HepG2 (cell line): ENCODE measurements at regions not wholly inside any gene's neighbourhood (a gene's known extent, or its start where the extent isn't known, plus 50 kb on each side); places are given as distances from the start of the nearest gene placed in this dataset.

Experiments
- GATAD2A ChIP-seq: IDR thresholded peaks from 2 replicates; pipeline ENCODE4 v1.6.1; 2016
- HMG20B ChIP-seq: conservative IDR thresholded peaks from 2 replicates; pipeline ENCODE4 v1.6.1; 2016; ENCODE audit warnings: missing genetic modification reagents, missing compliant biosample characterization
- LCORL ChIP-seq, 2 experiments: fragments of 450-650 bp in 1 of 2; sonication (generic) in 1 of 2; formaldehyde crosslinking in 1 of 2; IDR thresholded peaks; 2 replicates each; pipeline versions ENCODE4 v1.5.0 to v1.6.1; 2017 to 2020; ENCODE audit warnings: antibody characterized with exemption in 1 of 2, missing genetic modification reagents in 1 of 2
- MED13 ChIP-seq: sonication (generic); formaldehyde crosslinking; IDR thresholded peaks from 2 replicates; pipeline ENCODE4 v1.5.0; 2020; ENCODE audit warnings: missing genetic modification reagents
- MIER2 ChIP-seq: IDR thresholded peaks from 2 replicates; pipeline ENCODE4 v1.6.1; 2016; ENCODE audit warnings: missing biosample characterization, missing genetic modification reagents
- NFYC ChIP-seq: IDR thresholded peaks from 2 replicates; pipeline ENCODE4 v1.6.1; 2016; ENCODE audit warnings: missing genetic modification reagents, missing compliant biosample characterization
- RELA ChIP-seq: sonication (generic); formaldehyde crosslinking; IDR thresholded peaks from 2 replicates; pipeline ENCODE4 v1.4.0; 2020; ENCODE audit warnings: missing genetic modification reagents
- TBL1XR1 ChIP-seq: fragments of 150-350 bp; IDR thresholded peaks from 2 replicates; pipeline ENCODE4 v1.6.1; 2014; ENCODE audit warnings: borderline replicate concordance, low read length; ENCODE audit not compliant: partially characterized antibody
- TBX3 ChIP-seq: fragments of 450-650 bp; IDR thresholded peaks from 2 replicates; pipeline ENCODE4 v1.6.1; 2017; ENCODE audit warnings: antibody characterized with exemption, mild to moderate bottlenecking, inconsistent platforms, borderline replicate concordance
- ZFP36 ChIP-seq: fragments of 150-350 bp; IDR thresholded peaks from 2 replicates; pipeline ENCODE4 v1.6.1; 2018; ENCODE audit warnings: borderline replicate concordance, low read length, low read depth; ENCODE audit not compliant: partially characterized antibody
- ZNF180 ChIP-seq: sonication (generic); formaldehyde crosslinking; IDR thresholded peaks from 2 replicates; pipeline ENCODE4 v1.4.0; 2020; ENCODE audit warnings: low read depth, missing genetic modification reagents, borderline replicate concordance
- ZNF235 ChIP-seq: sonication (generic); formaldehyde crosslinking; IDR thresholded peaks from 2 replicates; pipeline ENCODE4 v1.8.1; 2023; ENCODE audit warnings: mild to moderate bottlenecking, missing genetic modification reagents, borderline replicate concordance
- TF ChIP-seq, protein P1 (sequence below): sonication (generic); formaldehyde crosslinking; IDR thresholded peaks from 2 replicates; pipeline ENCODE4 v1.9.0; 2021; ENCODE audit warnings: missing genetic modification reagents, borderline replicate concordance
- TF ChIP-seq, protein P2 (sequence below): sonication (generic); formaldehyde crosslinking; IDR thresholded peaks from 2 replicates; pipeline ENCODE4 v1.5.1; 2020; ENCODE audit warnings: mild to moderate bottlenecking, missing genetic modification reagents, borderline replicate concordance
- TF ChIP-seq, protein P3 (sequence below): sonication (generic); formaldehyde crosslinking; IDR thresholded peaks from 2 replicates; pipeline ENCODE4 v1.8.0; 2022; ENCODE audit warnings: mild to moderate bottlenecking, missing genetic modification reagents; ENCODE audit not compliant: insufficient replicate concordance
- TF ChIP-seq, protein P4 (sequence below): sonication (generic); formaldehyde crosslinking; IDR thresholded peaks from 2 replicates; pipeline ENCODE4 v1.8.1; 2022; ENCODE audit warnings: low read depth, mild to moderate bottlenecking, missing genetic modification reagents
- TF ChIP-seq, protein P5 (sequence below): sonication (generic); formaldehyde crosslinking; IDR thresholded peaks from 2 replicates; pipeline ENCODE4 v1.8.1; 2023; ENCODE audit warnings: missing genetic modification reagents, mild to moderate bottlenecking, borderline replicate concordance

DNA sequence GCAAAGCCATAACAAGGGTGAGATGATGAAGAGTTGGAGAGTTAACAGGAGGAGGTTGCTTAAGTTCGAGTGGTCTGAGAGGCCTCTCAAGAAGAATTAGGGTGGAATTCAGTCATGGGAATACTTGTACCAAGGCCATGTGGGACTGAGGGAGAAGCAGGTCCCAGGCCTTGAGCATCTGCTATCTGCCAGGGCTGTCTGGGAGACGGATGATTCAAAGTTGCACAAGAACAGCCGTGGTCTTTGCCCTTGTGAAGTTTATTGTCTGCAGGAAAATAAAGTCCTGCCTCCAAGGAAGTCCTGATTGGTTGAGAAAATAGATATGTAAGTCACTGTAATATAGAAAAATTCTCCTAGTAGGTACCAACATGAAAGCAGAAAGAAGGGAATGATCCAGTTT is 178.8 kb upstream of the RFC3 start (continued):
- TF ChIP-seq, protein P1, sequence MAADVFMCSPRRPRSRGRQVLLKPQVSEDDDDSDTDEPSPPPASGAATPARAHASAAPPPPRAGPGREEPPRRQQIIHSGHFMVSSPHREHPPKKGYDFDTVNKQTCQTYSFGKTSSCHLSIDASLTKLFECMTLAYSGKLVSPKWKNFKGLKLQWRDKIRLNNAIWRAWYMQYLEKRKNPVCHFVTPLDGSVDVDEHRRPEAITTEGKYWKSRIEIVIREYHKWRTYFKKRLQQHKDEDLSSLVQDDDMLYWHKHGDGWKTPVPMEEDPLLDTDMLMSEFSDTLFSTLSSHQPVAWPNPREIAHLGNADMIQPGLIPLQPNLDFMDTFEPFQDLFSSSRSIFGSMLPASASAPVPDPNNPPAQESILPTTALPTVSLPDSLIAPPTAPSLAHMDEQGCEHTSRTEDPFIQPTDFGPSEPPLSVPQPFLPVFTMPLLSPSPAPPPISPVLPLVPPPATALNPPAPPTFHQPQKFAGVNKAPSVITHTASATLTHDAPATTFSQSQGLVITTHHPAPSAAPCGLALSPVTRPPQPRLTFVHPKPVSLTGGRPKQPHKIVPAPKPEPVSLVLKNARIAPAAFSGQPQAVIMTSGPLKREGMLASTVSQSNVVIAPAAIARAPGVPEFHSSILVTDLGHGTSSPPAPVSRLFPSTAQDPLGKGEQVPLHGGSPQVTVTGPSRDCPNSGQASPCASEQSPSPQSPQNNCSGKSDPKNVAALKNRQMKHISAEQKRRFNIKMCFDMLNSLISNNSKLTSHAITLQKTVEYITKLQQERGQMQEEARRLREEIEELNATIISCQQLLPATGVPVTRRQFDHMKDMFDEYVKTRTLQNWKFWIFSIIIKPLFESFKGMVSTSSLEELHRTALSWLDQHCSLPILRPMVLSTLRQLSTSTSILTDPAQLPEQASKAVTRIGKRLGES (CRISPR knock-in tag): no peak
- no peak for TF ChIP-seq RELA
- 0 out of 2 replicates have a peak, but pooled peaks have one; percentile 43 for TF ChIP-seq HMG20B (CRISPR knock-in tag)
- TF ChIP-seq GATAD2A (CRISPR knock-in tag): peak; percentile 72
- TF ChIP-seq MED13: no peak
- TF ChIP-seq NFYC (CRISPR knock-in tag): no peak
- TF ChIP-seq TBL1XR1: no peak
- no peak for TF ChIP-seq LCORL (IDR thresholded peaks at IDR 0.05)
- peak; percentile 35 for TF ChIP-seq LCORL (CRISPR knock-in tag; IDR thresholded peaks at IDR 0.05)
- TF ChIP-seq, protein P2, sequence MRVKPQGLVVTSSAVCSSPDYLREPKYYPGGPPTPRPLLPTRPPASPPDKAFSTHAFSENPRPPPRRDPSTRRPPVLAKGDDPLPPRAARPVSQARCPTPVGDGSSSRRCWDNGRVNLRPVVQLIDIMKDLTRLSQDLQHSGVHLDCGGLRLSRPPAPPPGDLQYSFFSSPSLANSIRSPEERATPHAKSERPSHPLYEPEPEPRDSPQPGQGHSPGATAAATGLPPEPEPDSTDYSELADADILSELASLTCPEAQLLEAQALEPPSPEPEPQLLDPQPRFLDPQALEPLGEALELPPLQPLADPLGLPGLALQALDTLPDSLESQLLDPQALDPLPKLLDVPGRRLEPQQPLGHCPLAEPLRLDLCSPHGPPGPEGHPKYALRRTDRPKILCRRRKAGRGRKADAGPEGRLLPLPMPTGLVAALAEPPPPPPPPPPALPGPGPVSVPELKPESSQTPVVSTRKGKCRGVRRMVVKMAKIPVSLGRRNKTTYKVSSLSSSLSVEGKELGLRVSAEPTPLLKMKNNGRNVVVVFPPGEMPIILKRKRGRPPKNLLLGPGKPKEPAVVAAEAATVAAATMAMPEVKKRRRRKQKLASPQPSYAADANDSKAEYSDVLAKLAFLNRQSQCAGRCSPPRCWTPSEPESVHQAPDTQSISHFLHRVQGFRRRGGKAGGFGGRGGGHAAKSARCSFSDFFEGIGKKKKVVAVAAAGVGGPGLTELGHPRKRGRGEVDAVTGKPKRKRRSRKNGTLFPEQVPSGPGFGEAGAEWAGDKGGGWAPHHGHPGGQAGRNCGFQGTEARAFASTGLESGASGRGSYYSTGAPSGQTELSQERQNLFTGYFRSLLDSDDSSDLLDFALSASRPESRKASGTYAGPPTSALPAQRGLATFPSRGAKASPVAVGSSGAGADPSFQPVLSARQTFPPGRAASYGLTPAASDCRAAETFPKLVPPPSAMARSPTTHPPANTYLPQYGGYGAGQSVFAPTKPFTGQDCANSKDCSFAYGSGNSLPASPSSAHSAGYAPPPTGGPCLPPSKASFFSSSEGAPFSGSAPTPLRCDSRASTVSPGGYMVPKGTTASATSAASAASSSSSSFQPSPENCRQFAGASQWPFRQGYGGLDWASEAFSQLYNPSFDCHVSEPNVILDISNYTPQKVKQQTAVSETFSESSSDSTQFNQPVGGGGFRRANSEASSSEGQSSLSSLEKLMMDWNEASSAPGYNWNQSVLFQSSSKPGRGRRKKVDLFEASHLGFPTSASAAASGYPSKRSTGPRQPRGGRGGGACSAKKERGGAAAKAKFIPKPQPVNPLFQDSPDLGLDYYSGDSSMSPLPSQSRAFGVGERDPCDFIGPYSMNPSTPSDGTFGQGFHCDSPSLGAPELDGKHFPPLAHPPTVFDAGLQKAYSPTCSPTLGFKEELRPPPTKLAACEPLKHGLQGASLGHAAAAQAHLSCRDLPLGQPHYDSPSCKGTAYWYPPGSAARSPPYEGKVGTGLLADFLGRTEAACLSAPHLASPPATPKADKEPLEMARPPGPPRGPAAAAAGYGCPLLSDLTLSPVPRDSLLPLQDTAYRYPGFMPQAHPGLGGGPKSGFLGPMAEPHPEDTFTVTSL: 0 out of 2 replicates have a peak, but pooled peaks have one; percentile 36
- TF ChIP-seq ZNF180 (CRISPR knock-in tag): no peak
- no peak for TF ChIP-seq ZNF235
- TF ChIP-seq, protein P3, sequence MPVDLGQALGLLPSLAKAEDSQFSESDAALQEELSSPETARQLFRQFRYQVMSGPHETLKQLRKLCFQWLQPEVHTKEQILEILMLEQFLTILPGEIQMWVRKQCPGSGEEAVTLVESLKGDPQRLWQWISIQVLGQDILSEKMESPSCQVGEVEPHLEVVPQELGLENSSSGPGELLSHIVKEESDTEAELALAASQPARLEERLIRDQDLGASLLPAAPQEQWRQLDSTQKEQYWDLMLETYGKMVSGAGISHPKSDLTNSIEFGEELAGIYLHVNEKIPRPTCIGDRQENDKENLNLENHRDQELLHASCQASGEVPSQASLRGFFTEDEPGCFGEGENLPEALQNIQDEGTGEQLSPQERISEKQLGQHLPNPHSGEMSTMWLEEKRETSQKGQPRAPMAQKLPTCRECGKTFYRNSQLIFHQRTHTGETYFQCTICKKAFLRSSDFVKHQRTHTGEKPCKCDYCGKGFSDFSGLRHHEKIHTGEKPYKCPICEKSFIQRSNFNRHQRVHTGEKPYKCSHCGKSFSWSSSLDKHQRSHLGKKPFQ (CRISPR knock-in tag): no peak
- no peak for TF ChIP-seq MIER2
- TF ChIP-seq, protein P4, sequence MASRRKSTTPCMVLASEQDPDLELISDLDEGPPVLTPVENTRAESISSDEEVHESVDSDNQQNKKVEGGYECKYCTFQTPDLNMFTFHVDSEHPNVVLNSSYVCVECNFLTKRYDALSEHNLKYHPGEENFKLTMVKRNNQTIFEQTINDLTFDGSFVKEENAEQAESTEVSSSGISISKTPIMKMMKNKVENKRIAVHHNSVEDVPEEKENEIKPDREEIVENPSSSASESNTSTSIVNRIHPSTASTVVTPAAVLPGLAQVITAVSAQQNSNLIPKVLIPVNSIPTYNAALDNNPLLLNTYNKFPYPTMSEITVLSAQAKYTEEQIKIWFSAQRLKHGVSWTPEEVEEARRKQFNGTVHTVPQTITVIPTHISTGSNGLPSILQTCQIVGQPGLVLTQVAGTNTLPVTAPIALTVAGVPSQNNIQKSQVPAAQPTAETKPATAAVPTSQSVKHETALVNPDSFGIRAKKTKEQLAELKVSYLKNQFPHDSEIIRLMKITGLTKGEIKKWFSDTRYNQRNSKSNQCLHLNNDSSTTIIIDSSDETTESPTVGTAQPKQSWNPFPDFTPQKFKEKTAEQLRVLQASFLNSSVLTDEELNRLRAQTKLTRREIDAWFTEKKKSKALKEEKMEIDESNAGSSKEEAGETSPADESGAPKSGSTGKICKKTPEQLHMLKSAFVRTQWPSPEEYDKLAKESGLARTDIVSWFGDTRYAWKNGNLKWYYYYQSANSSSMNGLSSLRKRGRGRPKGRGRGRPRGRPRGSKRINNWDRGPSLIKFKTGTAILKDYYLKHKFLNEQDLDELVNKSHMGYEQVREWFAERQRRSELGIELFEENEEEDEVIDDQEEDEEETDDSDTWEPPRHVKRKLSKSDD (CRISPR knock-in tag): no peak
- no peak for TF ChIP-seq ZFP36
- TF ChIP-seq, protein P5, sequence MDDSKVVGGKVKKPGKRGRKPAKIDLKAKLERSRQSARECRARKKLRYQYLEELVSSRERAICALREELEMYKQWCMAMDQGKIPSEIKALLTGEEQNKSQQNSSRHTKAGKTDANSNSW: no peak
- TF ChIP-seq TBX3: no peak
